Esophagus (tissue), 2 donors: ENCODE measurements at regions not wholly inside any gene's neighbourhood (a gene's known extent, or its start where the extent isn't known, plus 50 kb on each side); places are given as distances from the start of the nearest gene placed in this dataset.

ENCODE experiments used
- H3K27ac ChIP-seq, 2 donors: one replicate each; pipeline ENCODE4 v1.5.1; 2013; ENCODE audit warnings: low read depth in 2 of 2, mild to moderate bottlenecking in 2 of 2, inconsistent platforms in 1 of 2, low read length in 1 of 2, moderate library complexity in 1 of 2
- H3K27me3 ChIP-seq, 2 donors: one replicate each; pipeline ENCODE4 v1.6.1; 2013; ENCODE audit warnings: low read length in 2 of 2, control low read depth in 1 of 2, mild to moderate bottlenecking in 1 of 2; ENCODE audit not compliant: insufficient read depth in 2 of 2, control insufficient read depth in 1 of 2
- H3K36me3 ChIP-seq, 2 donors: one replicate each; pipeline ENCODE4 v1.6.1; 2013; ENCODE audit warnings: low read length in 1 of 2; ENCODE audit not compliant: control insufficient read depth in 2 of 2, insufficient read depth in 2 of 2
- H3K4me1 ChIP-seq, 2 donors: one replicate each; pipeline ENCODE4 v1.6.1; 2013; ENCODE audit warnings: low read length in 1 of 2; ENCODE audit not compliant: control insufficient read depth in 2 of 2, insufficient read depth in 2 of 2
- H3K4me3 ChIP-seq, 2 donors: one replicate each; pipeline ENCODE4 v1.5.1; 2013; ENCODE audit warnings: low read length in 2 of 2, mild to moderate bottlenecking in 2 of 2, low read depth in 1 of 2, moderate library complexity in 1 of 2
- H3K9me3 ChIP-seq, 2 donors: one replicate each; pipeline ENCODE4 v1.6.1; 2013; ENCODE audit warnings: mild to moderate bottlenecking in 2 of 2, low read depth in 1 of 2, low read length in 1 of 2, moderate library complexity in 1 of 2; ENCODE audit not compliant: control insufficient read depth in 2 of 2, insufficient read depth in 1 of 2
- WGBS, 2 donors: extraction: QIAGEN DNeasy Blood & Tissue Kit; methylation state at CpG; one replicate each; pipeline ENCODE4 v1.1.7; 2013; 5-methylcytosine and 5-hydroxymethylcytosine counted together
- donor health status: healthy with polysubstance abuse.
- donor health status: Bipolar disorder and iron deficiency.

DNA sequence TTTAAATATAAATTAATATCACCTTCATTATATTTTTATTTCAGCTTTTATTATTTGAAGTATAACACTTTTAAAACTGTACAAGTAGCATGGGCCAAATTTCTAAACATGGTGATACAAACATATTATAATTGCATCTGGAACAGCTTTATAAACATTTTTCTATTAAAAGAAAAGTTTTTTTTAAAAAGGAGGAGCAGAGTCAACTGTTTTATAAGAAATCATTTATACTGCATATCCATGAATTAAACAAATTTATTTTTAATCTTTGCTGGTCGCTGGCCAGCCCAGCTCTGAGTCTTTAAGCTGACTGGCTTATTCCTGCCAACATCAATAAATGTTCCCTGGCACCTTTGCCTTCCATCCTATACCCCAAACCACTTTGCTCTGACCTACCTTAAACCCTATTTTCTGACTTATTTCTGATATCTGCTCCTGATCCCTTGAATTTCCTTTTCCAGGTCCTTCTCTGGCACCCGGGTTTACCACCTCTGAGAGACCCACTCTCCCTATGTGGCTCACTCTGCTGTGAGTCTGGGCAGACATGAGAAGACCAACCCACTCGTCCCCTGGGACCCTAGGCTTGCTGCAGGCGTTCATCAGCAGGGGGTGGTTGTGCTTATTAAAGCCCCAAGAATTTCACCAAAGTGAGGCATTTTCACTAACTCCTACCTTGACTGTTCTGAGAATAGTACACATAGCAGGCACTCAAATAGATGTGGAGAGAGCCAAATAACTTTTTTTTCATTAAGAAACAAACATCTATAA lies 220.3 kb downstream of the KLF12 start:
- H3K9me3 ChIP-seq, result no peaks in the 10 kb centered on the region
- H3K27me3 ChIP-seq, result no peaks in the 10 kb centered on the region
- H3K4me3 ChIP-seq, result no peak overlapping the region
- H3K4me1 ChIP-seq, result no peaks in the 10 kb centered on the region
- H3K27ac ChIP-seq, result peak overlapping the region in 1 of 2 donors; percentile 60
- 40 to 45% methylated on average over 4 of the region's 4 CpGs for WGBS, 2 donors
- no peaks in the 10 kb centered on the region for H3K36me3 ChIP-seq

DNA sequence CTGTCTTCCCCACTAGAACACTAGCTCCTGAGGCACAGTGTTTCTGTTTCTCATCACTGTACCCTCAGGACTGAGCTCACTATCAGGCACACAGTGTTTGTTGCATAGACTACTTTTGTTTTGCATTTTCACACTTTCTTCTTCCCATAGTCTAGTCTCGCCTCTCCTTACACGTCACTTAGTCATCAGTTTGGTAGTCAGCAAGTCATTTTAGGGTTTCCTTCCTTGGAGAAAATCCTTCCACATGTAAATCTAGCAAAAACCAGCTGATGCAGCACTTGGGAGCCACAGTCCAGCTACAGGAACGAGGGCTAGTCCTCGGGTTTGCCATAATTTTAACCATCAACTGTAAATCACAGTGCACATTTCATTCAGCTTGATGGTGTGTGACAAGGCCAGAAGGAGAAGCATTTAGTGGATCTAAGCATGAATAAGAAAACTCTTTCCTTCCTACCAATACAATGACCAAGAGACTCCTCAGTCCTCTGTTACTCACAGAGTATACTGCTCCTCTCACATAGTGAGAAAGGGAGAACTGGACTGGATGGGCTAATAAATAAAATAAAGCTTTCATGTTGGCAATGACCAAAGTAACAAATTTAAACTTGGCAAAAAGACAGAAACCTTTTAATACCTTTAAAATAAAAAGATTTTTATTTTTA lies 221.0 kb downstream of the KLF12 start:
- no peaks in the 10 kb centered on the region for H3K4me1 ChIP-seq
- no peaks in the 10 kb centered on the region for H3K9me3 ChIP-seq
- H3K4me3 ChIP-seq, result no peak overlapping the region
- no peaks in the 10 kb centered on the region for H3K27me3 ChIP-seq
- H3K27ac ChIP-seq, result no peak overlapping the region
- H3K36me3 ChIP-seq, result no peaks in the 10 kb centered on the region
- WGBS, 2 donors, result 61 to 64% methylated on average over 4 of the region's 4 CpGs

DNA sequence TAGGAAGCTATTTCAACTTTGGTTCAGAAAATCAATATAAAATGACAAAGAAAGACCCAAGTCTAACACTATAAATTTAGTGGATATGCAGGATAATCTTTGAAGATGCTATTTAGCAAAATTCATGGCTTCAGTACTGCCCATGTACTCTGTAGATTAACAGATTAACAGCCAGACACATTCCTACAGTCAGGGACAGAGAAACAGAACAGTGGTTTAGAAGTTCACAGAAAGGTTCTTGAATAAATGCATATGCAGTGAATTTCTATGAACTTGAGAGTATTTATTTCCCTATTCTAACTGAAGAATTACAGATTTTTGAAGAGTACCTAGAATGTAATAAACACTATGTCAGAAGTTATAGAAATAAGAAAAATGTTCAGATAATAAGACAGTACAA lies 222.8 kb downstream of the KLF12 start:
- Histone ChIP-seq H3K9me3 (no peaks in the 10 kb centered on the region), H3K27ac (no peak overlapping the region), H3K36me3 (no peaks in the 10 kb centered on the region), H3K4me1 (no peaks in the 10 kb centered on the region), H3K4me3 (no peak overlapping the region), H3K27me3 (no peaks in the 10 kb centered on the region)

DNA sequence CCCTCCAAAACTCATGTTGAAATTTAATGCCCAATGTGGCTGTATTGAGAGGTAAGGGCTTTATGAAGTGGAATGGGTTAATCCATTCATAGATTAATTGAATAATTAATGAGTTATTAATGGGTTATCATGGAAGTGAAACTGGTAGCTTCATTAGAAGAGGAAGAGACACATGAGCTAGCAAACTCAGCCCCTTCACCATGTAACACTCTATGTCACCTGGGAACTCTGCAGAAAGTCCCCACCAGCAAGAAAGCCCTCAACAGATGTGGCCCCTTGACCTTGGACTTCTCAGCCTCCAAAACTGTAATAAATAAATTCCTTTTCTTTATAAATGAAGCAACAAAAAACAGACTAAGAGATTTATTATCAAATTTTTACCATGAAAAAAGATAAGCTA lies 223.5 kb downstream of the KLF12 start:
- Histone ChIP-seq H3K4me3 (no peak overlapping the region), H3K36me3 (no peaks in the 10 kb centered on the region), H3K27me3 (no peaks in the 10 kb centered on the region), H3K9me3 (no peaks in the 10 kb centered on the region), H3K27ac (no peak overlapping the region), H3K4me1 (no peaks in the 10 kb centered on the region)

DNA sequence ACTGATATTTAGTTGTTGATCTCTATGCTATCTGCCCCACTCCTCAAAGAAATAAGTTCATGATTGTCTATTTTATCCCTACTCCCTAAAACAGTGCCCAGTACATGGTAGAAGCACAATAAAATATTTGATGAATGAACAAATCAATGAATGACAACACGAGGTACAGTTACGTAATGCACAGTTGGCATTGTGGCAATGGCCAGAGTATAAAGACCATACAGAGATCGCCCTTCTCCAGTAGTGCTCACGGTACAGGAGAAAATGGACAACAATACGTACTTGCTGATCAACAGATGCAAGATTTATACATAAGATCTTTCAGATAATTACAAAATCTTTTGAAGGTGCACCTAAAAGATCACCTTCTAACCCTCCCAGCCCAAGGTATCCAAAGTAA lies 225.4 kb downstream of the KLF12 start:
- no peaks in the 10 kb centered on the region for H3K4me1 ChIP-seq
- H3K4me3 ChIP-seq, result no peak overlapping the region
- 86 to 94% methylated on average over 5 of the region's 5 CpGs for WGBS, 2 donors
- no peaks in the 10 kb centered on the region for H3K36me3 ChIP-seq
- no peak overlapping the region for H3K27ac ChIP-seq
- H3K27me3 ChIP-seq, result no peaks in the 10 kb centered on the region
- no peaks in the 10 kb centered on the region for H3K9me3 ChIP-seq

DNA sequence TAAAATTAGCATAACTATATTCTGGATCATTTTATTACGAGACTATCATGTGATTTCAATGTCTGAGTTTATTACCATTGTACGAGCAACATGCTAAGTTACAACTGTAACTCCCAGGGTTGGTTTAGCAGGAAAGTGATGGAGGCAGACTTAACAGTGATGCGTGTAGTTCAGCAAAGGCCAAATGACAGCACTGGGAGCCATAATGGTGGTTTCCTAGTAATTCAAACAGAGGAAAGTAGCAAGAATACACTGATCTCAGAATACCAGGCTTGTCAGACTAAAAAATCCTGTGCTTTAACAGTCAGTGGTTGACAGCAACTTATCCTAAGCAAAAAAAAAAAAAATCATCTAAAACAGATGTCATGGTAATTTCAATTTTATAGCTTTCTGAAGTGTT lies 229.6 kb downstream of the KLF12 start:
- 92 to 95% methylated on average over 3 of the region's 3 CpGs for WGBS, 2 donors
- H3K9me3 ChIP-seq, result no peaks in the 10 kb centered on the region

DNA sequence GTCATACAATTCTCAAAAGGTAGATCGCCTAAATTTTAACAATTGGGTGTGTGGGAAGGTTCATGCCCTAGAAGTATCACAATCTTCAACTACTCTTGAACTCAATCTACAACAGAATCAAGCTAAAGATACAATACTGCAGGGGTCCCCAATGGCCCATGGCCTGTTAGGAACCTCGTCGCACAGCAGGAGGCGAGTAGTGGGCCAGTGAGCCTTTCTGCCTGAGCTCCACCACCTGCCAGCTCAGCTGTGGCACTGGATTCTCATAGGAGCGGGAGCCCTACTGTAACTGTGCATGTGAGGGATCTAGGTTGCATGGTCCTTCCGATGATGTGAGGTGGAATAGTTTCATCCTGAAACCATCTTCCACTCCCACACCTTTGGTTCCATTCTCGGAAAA lies 230.6 kb downstream of the KLF12 start:
- Histone ChIP-seq H3K27ac (no peak overlapping the region), H3K27me3 (no peaks in the 10 kb centered on the region), H3K9me3 (no peaks in the 10 kb centered on the region), H3K4me3 (no peak overlapping the region), H3K4me1 (no peaks in the 10 kb centered on the region), H3K36me3 (no peaks in the 10 kb centered on the region)
- WGBS, 2 donors, result 96 to 97% methylated on average over 7 of the region's 7 CpGs

More for the DNA sequence above, 229.6 kb downstream of the KLF12 start:
- no peak overlapping the region for H3K4me3 ChIP-seq
- H3K4me1 ChIP-seq, result no peaks in the 10 kb centered on the region
- H3K36me3 ChIP-seq, result no peaks in the 10 kb centered on the region
- H3K27ac ChIP-seq, result no peak overlapping the region
- no peaks in the 10 kb centered on the region for H3K27me3 ChIP-seq

DNA sequence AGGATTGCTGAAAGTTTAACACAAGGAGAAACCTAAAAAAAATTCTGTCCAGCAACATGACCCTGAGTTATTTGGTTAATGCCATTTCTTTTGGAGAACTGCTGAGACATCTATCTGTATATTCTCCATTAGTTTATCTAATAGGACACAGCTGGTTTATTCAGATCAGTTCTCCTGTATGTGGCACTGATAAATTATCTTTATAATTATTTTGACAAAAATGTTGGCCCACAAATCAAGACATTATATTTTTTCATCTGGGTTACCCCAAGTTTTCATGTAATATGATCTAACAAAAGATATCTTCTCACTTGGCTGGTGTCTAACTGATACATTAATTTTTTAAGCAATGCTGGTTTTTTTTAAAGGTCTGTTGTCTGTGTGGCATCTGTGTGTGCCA lies 231.4 kb downstream of the KLF12 start:
- Histone ChIP-seq H3K27ac (no peak overlapping the region), H3K4me3 (no peak overlapping the region), H3K9me3 (no peaks in the 10 kb centered on the region), H3K27me3 (no peaks in the 10 kb centered on the region), H3K4me1 (no peaks in the 10 kb centered on the region), H3K36me3 (no peaks in the 10 kb centered on the region)

DNA sequence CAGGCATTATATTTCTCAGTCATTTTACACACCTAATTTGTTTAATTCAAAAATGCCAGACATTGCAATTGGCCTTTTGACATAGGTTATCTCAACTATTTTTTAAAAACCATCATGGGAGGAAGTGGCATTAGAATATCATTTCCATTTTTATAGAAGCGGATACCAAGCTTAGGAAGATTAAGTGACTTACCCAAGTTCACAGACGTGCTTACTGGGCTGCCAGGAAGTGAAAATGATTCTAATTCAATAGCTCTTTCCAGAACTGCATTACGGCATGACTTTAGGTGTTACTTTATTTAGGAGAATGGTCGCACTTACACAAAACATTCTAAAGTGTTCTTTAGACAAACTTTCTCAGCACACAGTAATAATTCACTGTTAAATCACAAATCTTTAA lies 231.9 kb downstream of the KLF12 start:
- Histone ChIP-seq H3K4me1 (no peaks in the 10 kb centered on the region), H3K9me3 (no peaks in the 10 kb centered on the region), H3K27me3 (no peaks in the 10 kb centered on the region), H3K36me3 (no peaks in the 10 kb centered on the region), H3K27ac (no peak overlapping the region), H3K4me3 (no peak overlapping the region)
- WGBS, 2 donors, result 42 to 45% methylated on average over 4 of the region's 4 CpGs
